ENCODE measurements at regions not wholly inside any gene's neighbourhood (a gene's known extent, or its start where the extent isn't known, plus 50 kb on each side); places are given as distances from the start of the nearest gene placed in this dataset.

- DNase-seq, result no peak
Measured at GRCh38 chr2:66888791-66889631, 454.1 kb downstream of the MEIS1 start.

- DNase-seq, result no peak
Measured at GRCh38 chr2:66889632-66889882, 454.6 kb downstream of the MEIS1 start.

- DNase-seq, result no peak
Measured at GRCh38 chr2:66890166-66890742, 455.3 kb downstream of the MEIS1 start.

GRCh38 chr2:66895206-66895605 lies 460.3 kb downstream of the MEIS1 start:
- no peak for DNase-seq

GRCh38 chr2:66896131-66896530 lies 461.2 kb downstream of the MEIS1 start:
- DNase-seq, result no peak

GRCh38 chr2:66897181-66897580 lies 462.3 kb downstream of the MEIS1 start:
- peak in 1 of 58 donors; percentile 2 for DNase-seq

GRCh38 chr2:66897691-66898150 lies 462.8 kb downstream of the MEIS1 start:
- no peak for DNase-seq

- no peak for DNase-seq
Measured at GRCh38 chr2:66899109-66899508, 464.2 kb downstream of the MEIS1 start.

GRCh38 chr2:66899648-66900047 lies 464.7 kb downstream of the MEIS1 start:
- DNase-seq, result no peak

GRCh38 chr2:66901344-66901743 lies 466.4 kb downstream of the MEIS1 start:
- no peak for DNase-seq

- DNase-seq, result no peak
Measured at GRCh38 chr2:66903183-66903582, 468.3 kb downstream of the MEIS1 start.

- no peak for DNase-seq
Measured at GRCh38 chr2:66903745-66904465, 469.0 kb downstream of the MEIS1 start.

- no peak for DNase-seq
Measured at GRCh38 chr2:66915237-66915636, 480.3 kb downstream of the MEIS1 start.

- no peak for DNase-seq
Measured at GRCh38 chr2:66919286-66919685, 477.8 kb upstream of the ETAA1 start.

- no peak for DNase-seq
Measured at GRCh38 chr2:66920415-66920814, 476.7 kb upstream of the ETAA1 start.

GRCh38 chr2:66925128-66925527 lies 472.0 kb upstream of the ETAA1 start:
- no peak for DNase-seq

- no peak for DNase-seq
Measured at GRCh38 chr2:66926594-66927112, 470.5 kb upstream of the ETAA1 start.

- no peak for DNase-seq
Measured at GRCh38 chr2:66929632-66930338, 467.3 kb upstream of the ETAA1 start.

- no peak for DNase-seq
Measured at GRCh38 chr2:66930339-66931220, 466.6 kb upstream of the ETAA1 start.

GRCh38 chr2:66938471-66938967 lies 458.6 kb upstream of the ETAA1 start:
- DNase-seq, result no peak
